Neural crest cell (in vitro differentiated cells): ENCODE measurements at regions not wholly inside any gene's neighbourhood (a gene's known extent, or its start where the extent isn't known, plus 50 kb on each side); places are given as distances from the start of the nearest gene placed in this dataset.
"Not testable (repeated sequence)": the region's sequence is repeated elsewhere in the genome, so short reads cannot be mapped to it uniquely, and the experiment has no call there.

Source experiments
- DNase-seq: peaks from one replicate; pipeline ENCODE4 v3.0.0; 2021; ENCODE audit warnings: low read depth, mixed read lengths, low spot score
- H3K27ac Mint-ChIP-seq: one replicate; pipeline ENCODE4 v1.8.0; 2021; ENCODE audit warnings: mild to moderate bottlenecking, mixed read lengths; ENCODE audit not compliant: unreplicated experiment
- H3K27me3 Mint-ChIP-seq: 2 replicates; pipeline ENCODE4 v1.8.0; 2021; ENCODE audit warnings: low read depth, mild to moderate bottlenecking, mixed read lengths
- H3K36me3 Mint-ChIP-seq: 2 replicates; pipeline ENCODE4 v1.8.0; 2021; ENCODE audit warnings: low read depth, mild to moderate bottlenecking, mixed read lengths
- H3K4me1 Mint-ChIP-seq: 2 replicates; pipeline ENCODE4 v1.8.0; 2021; ENCODE audit warnings: mixed read lengths
- H3K4me3 Mint-ChIP-seq: one replicate; pipeline ENCODE4 v1.8.0; 2021; ENCODE audit warnings: mild to moderate bottlenecking, mixed read lengths
- H3K9me3 Mint-ChIP-seq: 2 replicates; pipeline ENCODE4 v1.8.0; 2021; ENCODE audit warnings: mixed read lengths
- TF ChIP-seq, protein P1 (sequence below): fragments of 200-600 bp; sonication (generic); conservative IDR thresholded peaks from 2 replicates; pipeline ENCODE4 v1.5.0; 2021; ENCODE audit warnings: antibody characterized with exemption, mild to moderate bottlenecking

DNA sequence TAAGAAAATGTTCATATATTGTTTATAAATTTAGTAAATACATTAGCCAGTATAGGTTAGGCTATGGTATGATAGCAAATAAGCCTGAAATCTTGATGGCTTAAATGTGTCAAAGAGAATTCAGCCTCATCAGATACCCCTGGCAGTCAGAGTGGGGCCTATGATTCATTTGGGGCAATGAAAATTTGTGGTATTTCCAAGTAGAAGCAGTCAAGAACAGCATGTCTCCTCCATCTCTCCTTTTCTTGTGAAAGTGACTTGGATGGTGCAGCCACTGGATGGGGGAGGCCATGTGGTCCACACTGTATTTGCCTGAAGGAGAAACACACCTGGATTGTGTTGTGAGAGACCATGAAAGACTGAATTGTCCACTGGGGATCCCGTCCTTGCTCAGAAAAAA lies 82.7 kb downstream of the DLEU7 start:
- H3K9me3 Mint-ChIP-seq, result peaks cover 2% of the 10 kb centered on the region
- peaks cover 14% of the 10 kb centered on the region for H3K36me3 Mint-ChIP-seq
- H3K27ac Mint-ChIP-seq, result no peak overlapping the region
- peaks cover 56% of the 10 kb centered on the region for H3K4me1 Mint-ChIP-seq
- no peaks in the 10 kb centered on the region for H3K27me3 Mint-ChIP-seq
- no peak for DNase-seq
- TF ChIP-seq, protein P1, sequence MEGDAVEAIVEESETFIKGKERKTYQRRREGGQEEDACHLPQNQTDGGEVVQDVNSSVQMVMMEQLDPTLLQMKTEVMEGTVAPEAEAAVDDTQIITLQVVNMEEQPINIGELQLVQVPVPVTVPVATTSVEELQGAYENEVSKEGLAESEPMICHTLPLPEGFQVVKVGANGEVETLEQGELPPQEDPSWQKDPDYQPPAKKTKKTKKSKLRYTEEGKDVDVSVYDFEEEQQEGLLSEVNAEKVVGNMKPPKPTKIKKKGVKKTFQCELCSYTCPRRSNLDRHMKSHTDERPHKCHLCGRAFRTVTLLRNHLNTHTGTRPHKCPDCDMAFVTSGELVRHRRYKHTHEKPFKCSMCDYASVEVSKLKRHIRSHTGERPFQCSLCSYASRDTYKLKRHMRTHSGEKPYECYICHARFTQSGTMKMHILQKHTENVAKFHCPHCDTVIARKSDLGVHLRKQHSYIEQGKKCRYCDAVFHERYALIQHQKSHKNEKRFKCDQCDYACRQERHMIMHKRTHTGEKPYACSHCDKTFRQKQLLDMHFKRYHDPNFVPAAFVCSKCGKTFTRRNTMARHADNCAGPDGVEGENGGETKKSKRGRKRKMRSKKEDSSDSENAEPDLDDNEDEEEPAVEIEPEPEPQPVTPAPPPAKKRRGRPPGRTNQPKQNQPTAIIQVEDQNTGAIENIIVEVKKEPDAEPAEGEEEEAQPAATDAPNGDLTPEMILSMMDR, result no peak
- H3K4me3 Mint-ChIP-seq, result no peak overlapping the region

DNA sequence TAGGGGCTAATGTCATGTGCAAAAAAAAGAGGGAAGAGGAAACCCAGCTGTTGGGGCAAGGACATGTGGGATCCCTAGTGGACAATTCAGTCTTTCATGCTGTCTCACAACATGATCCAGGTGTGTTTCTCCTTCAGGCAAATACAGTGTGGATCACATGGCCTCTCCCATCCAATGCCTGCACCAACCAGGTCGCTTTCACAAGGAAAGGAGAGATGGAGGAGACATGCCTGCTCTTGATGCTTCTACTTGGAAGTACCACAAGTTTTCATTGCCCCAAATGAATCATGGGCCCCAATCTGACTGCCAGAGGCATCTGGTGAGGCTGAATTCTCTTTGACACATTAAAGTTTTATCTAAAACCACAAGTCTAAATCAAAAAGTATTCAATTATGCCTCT lies 82.1 kb downstream of the DLEU7 start:
- Mint-ChIP-seq H3K4me1 (peaks cover 49% of the 10 kb centered on the region), H3K4me3 (no peak overlapping the region), H3K27ac (no peak overlapping the region), H3K36me3 (peaks cover 10% of the 10 kb centered on the region), H3K27me3 (no peaks in the 10 kb centered on the region), H3K9me3 (no peaks in the 10 kb centered on the region)
- TF ChIP-seq, protein P1, result no peak
- no peak for DNase-seq

DNA sequence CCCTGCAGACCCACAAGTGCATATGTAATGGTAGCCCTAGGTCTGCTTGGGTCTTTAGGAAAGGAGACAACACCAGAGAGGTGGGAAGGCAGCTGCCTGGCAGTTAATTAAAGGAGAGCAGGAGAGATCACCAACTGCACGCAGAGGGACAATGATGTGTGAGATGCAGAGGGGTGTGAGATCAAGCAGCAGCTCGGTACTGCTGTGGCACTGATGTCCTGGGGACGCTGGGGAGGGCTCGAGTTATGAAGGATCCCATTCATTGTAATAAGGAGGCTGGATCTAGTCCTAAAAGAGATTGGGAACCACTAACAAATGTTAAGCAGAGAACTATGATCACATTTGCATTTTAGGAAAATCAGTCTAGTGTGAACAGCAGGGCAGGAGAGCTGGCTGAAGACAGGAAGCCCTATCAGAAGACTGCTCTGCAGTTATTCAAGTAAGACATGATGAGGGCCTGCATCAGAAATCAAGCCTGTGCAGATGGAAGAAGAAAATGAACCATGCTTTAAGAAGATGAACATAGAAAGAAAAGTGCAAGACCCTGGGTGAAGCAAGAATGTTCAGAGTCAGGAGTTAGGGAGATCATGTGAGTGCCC lies 80.4 kb downstream of the DLEU7 start:
- Mint-ChIP-seq H3K27me3 (no peaks in the 10 kb centered on the region), H3K36me3 (peaks cover 8% of the 10 kb centered on the region), H3K4me3 (no peak overlapping the region), H3K27ac (no peak overlapping the region), H3K4me1 (peaks cover 37% of the 10 kb centered on the region), H3K9me3 (no peaks in the 10 kb centered on the region)
- no peak for DNase-seq
- TF ChIP-seq, protein P1, result no peak

DNA sequence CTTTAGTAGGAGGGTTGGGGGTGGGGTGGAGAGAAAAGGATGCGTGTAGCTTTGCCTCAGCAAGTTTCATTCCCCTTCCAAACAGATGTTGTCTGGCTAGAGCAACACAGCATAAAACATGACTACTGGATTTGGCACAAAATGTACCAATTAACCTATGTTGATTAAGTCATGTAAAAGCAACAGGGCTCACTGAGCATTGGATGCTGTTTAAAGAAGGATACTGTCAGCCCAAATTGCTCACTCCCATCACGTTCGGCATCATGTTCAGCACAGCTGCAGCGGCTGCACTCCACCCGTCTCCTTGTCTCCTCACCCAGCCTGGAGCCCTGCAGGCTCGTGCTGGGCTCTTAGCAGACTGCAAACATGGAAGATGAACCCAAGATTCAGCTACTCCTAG lies 77.5 kb downstream of the DLEU7 start:
- no peak for DNase-seq
- Mint-ChIP-seq H3K36me3 (peaks cover 5% of the 10 kb centered on the region), H3K27me3 (no peaks in the 10 kb centered on the region), H3K4me3 (no peak overlapping the region), H3K9me3 (peaks cover 2% of the 10 kb centered on the region), H3K27ac (no peak overlapping the region), H3K4me1 (peaks cover 26% of the 10 kb centered on the region)
- TF ChIP-seq, protein P1, result no peak

DNA sequence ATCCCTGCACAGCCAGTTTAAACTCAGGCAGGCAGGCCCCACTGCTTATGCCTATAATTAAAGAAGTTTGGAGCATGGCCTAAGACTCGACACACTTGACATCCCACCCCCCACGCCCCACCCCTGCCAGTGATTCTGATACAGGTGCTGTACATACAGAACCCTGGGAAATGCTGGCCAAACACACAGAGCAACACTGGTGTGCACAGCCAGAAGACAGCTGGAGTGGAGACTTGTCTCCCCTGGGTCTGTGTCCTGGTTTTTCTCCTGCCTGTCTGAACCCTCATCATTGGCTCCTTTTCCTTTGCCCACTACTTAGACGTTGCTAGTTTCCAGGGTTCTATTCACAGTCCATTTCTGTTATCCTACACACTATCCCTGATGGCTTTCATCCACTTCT lies 76.8 kb downstream of the DLEU7 start:
- Mint-ChIP-seq H3K4me3 (no peak overlapping the region), H3K4me1 (peaks cover 23% of the 10 kb centered on the region), H3K36me3 (peaks cover 5% of the 10 kb centered on the region), H3K27me3 (no peaks in the 10 kb centered on the region), H3K27ac (peak overlapping the region; percentile 40), H3K9me3 (peaks cover 2% of the 10 kb centered on the region)
- TF ChIP-seq, protein P1, result no peak
- no peak for DNase-seq

DNA sequence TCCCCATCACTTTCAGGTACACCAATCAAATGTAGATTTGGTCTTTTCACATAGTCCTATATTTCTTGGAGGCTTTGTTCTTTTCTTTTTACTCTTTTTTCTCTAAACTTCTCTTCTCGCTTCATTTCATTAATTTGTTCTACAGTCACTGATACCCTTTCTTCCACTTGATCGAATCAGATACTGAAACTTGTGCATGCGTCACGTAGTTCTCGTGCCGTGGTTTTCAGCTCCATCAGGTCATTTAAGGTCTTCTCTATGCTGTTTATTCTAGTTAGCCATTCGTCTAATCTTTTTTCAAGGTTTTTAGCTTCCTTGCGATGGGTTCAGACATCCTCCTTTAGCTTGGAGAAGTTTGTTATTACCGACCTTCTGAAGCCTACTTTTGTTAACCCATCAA lies 70.6 kb downstream of the DLEU7 start:
- Mint-ChIP-seq H3K36me3 (peaks cover 17% of the 10 kb centered on the region), H3K9me3 (peaks cover 12% of the 10 kb centered on the region)
- not testable (repeated sequence) for H3K4me1 Mint-ChIP-seq, H3K27me3 Mint-ChIP-seq, H3K27ac Mint-ChIP-seq, DNase-seq, H3K4me3 Mint-ChIP-seq
